Right lung (tissue), 2 donors: ENCODE measurements at regions not wholly inside any gene's neighbourhood (a gene's known extent, or its start where the extent isn't known, plus 50 kb on each side); places are given as distances from the start of the nearest gene placed in this dataset.
A peak's percentile ranks its signal among the peaks of the same experiment; 100 is the strongest.

Source experiments
- DNase-seq, 2 donors: peaks; one replicate each; pipeline ENCODE4 v3.0.0-alpha.2; 2013

GRCh38 chr17:13087802-13088201 is 70.0 kb upstream of the ELAC2 start:
- DNase-seq = no peak

GRCh38 chr17:13086142-13086769 is 68.4 kb upstream of the ELAC2 start:
- peak in 1 of 2 donors; percentile 12 for DNase-seq

GRCh38 chr17:13085578-13085977 is 67.8 kb upstream of the ELAC2 start:
- no peak for DNase-seq

- no peak for DNase-seq
Observed at GRCh38 chr17:13084420-13084819, 66.6 kb upstream of the ELAC2 start.

- DNase-seq = no peak
Observed at GRCh38 chr17:13078591-13079385, 61.0 kb upstream of the ELAC2 start.

GRCh38 chr17:13076905-13077304 is 59.1 kb upstream of the ELAC2 start:
- no peak for DNase-seq

GRCh38 chr17:13074026-13074425 is 56.2 kb upstream of the ELAC2 start:
- DNase-seq = no peak

GRCh38 chr17:13073018-13073417 is 55.2 kb upstream of the ELAC2 start:
- no peak for DNase-seq

GRCh38 chr17:13070732-13071131 is 52.9 kb upstream of the ELAC2 start:
- no peak for DNase-seq

- DNase-seq = no peak
Observed at GRCh38 chr17:13067629-13068303, 49.9 kb upstream of the ELAC2 start.
